Muscle of leg (tissue), 3 donors: ENCODE measurements at regions not wholly inside any gene's neighbourhood (a gene's known extent, or its start where the extent isn't known, plus 50 kb on each side); places are given as distances from the start of the nearest gene placed in this dataset.
A peak's percentile ranks its signal among the peaks of the same experiment; 100 is the strongest.

Source experiments
- DNase-seq: peaks from one replicate; pipeline ENCODE4 v3.0.0; 2013
- H3K27ac ChIP-seq: one replicate; pipeline ENCODE4 v1.5.1; 2013; ENCODE audit warnings: mild to moderate bottlenecking, low read length, control low read depth
- H3K27me3 ChIP-seq: one replicate; pipeline ENCODE4 v1.6.1; 2013; ENCODE audit warnings: low read length; ENCODE audit not compliant: control insufficient read depth, insufficient read depth
- H3K36me3 ChIP-seq: one replicate; pipeline ENCODE4 v1.6.1; 2013; ENCODE audit warnings: low read length; ENCODE audit not compliant: control insufficient read depth, insufficient read depth
- H3K4me1 ChIP-seq: one replicate; pipeline ENCODE4 v1.6.1; 2013; ENCODE audit warnings: low read length; ENCODE audit not compliant: control insufficient read depth, insufficient read depth
- H3K4me3 ChIP-seq: one replicate; pipeline ENCODE4 v1.5.1; 2013; ENCODE audit warnings: low read length, control low read depth
- H3K9me3 ChIP-seq: replicated peaks from 2 replicates; pipeline ENCODE4 v1.6.1; 2013; ENCODE audit warnings: low read depth, low read length; ENCODE audit not compliant: control insufficient read depth
- WGBS: methylation state at CpG from one replicate; pipeline ENCODE4 v1.1.5; 2013; ENCODE audit warnings: missing lambda C conversion rate; ENCODE audit not compliant: insufficient coverage; 5-methylcytosine and 5-hydroxymethylcytosine counted together

DNA sequence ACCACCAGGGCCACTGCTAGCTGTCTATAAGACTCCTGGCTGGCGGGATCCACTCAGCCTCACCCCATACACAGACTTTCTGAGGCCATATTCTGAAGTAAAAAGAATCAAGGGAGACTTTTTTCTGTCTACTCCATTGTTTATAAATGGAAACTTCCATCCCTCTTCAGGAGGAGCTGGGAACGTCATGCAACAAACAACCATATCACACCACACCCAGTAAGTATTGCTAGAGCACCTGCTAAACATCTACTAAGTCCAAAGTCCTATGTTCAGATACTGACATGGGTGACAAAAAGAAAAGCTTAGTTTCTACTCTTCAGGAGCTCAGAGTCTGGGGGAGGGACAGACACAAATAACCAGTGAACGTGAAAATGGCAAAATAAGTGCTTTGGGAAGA, 324.8 kb upstream of the ONECUT1 start:
- DNase-seq, result no peak
- H3K27me3 ChIP-seq, result no peaks in the 10 kb centered on the region
- no peaks in the 10 kb centered on the region for H3K4me1 ChIP-seq
- no peak overlapping the region for H3K27ac ChIP-seq
- H3K36me3 ChIP-seq, result no peaks in the 10 kb centered on the region
- no peaks in the 10 kb centered on the region for H3K9me3 ChIP-seq
- H3K4me3 ChIP-seq, result no peak overlapping the region
- 60% methylated on average over 1 of the region's 3 CpGs for WGBS

DNA sequence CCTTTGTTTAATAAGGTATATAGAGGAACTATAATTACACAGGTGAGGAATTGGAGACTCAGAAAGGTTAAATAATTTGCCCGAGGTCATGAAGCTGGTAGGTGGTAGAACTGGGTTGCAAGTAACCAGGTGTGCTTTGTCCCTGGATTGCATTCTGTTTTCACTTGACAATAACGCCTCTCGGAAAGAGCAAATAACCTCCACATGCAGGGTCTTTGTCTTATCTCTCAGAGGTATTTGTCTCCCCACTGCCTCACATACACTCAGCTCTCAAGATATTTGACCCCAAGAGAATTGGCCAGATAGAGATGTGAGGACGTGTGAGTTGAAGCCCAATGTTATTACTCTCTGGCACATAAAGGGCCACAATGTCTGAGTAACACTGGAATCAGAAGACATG, 320.9 kb upstream of the ONECUT1 start:
- Histone ChIP-seq H3K4me1 (no peaks in the 10 kb centered on the region), H3K9me3 (no peaks in the 10 kb centered on the region), H3K4me3 (no peak overlapping the region), H3K27me3 (no peaks in the 10 kb centered on the region), H3K36me3 (no peaks in the 10 kb centered on the region), H3K27ac (no peak overlapping the region)
- DNase-seq, result no peak
- WGBS, result no CpG with 5 or more reads among the region's 4 CpGs

- no peaks in the 10 kb centered on the region for H3K27me3 ChIP-seq
- no peak for DNase-seq
- H3K4me3 ChIP-seq, result no peak overlapping the region
- H3K4me1 ChIP-seq, result no peaks in the 10 kb centered on the region
- H3K9me3 ChIP-seq, result no peaks in the 10 kb centered on the region
- H3K36me3 ChIP-seq, result no peaks in the 10 kb centered on the region
- no peak overlapping the region for H3K27ac ChIP-seq
- WGBS, result 0% methylated on average over 1 of the region's 2 CpGs
These were observed 318.2 kb upstream of the ONECUT1 start for GRCh38 chr15:53108319-53108718.

DNA sequence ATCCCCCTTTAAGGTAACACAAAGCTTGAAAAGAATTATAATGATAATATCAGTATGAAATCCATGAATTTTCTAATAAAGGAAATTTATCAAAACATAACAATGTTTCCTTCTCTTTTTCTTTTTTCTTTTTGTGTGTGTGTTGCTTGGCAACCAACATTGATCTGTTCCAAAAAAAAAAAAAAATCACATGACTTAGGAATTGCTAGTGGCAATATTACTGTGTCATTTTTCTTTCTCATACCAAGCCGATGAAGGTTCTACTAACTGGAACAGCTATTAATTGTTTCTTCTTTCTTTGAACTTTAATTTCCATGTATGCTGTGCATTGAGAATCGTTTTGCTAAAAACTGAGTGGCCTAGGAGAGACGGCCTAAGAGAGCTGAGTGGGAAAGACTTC, 317.7 kb upstream of the ONECUT1 start:
- Histone ChIP-seq H3K4me3 (no peak overlapping the region), H3K27me3 (no peaks in the 10 kb centered on the region), H3K27ac (no peak overlapping the region), H3K9me3 (no peaks in the 10 kb centered on the region), H3K36me3 (no peaks in the 10 kb centered on the region), H3K4me1 (no peaks in the 10 kb centered on the region)
- no peak for DNase-seq
- no CpG with 5 or more reads among the region's 3 CpGs for WGBS

DNA sequence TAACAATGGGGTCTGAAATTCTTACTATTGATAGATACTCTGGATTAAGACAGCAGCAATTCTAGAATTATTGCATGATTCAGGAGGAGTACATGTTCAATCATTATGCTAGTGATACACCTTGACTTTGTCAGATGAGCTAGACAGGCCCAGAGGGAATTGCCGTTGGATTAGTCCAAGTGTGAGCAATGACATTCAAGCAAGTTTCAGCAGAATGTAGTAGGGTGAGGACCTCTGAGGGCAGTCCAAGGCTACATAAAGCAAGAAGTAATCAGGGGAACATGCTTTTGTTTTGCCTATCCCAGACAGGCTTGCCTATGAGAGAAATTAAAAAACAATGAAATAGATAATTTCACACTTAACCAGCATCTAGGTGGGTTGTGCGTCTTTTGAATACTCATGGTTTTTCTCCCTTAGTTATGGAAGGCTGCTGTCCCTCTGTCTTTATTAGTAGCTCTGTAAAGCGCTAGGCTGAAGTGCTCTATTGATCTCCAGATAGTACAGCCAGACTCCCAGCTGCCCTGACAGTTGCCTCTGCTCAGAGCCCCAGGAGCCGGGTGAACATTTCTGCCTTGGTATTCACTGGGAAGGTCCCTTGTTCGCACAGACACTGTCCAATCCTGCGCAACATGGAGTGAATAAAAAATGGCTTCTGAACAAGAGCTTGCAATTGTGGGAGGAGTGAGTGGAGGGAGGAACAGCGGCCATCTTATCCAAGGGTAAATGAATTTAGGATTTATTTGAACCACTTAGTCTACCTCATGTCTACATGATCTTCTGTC, 316.6 kb upstream of the ONECUT1 start:
- no peak overlapping the region for H3K4me3 ChIP-seq
- 80% methylated on average over 4 of the region's 7 CpGs for WGBS

DNA sequence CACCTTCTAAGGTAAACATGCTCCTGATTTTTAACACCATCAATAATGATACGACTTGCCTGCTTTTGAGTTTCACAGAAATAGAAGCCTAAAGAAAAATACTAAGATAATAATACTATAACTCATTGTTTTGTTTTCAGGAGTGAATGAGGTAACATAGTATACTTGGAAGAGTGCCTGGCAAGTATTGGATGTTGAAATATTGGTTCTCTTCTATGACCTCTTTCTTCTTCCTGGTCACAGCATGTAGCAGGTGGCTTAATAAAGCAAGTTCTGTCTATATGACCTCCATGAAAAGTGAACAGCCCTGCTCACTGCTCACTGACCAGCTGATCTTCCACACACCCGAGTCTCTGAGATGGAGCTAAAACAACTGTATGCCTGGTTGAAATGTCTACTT, 312.3 kb upstream of the ONECUT1 start:
- H3K9me3 ChIP-seq, result no peaks in the 10 kb centered on the region
- no peak overlapping the region for H3K27ac ChIP-seq
- DNase-seq, result no peak
- no peaks in the 10 kb centered on the region for H3K4me1 ChIP-seq
- no peaks in the 10 kb centered on the region for H3K36me3 ChIP-seq
- no peaks in the 10 kb centered on the region for H3K27me3 ChIP-seq
- H3K4me3 ChIP-seq, result no peak overlapping the region
- WGBS, result 60% methylated on average over 1 of the region's 2 CpGs

More for the DNA sequence above, 316.6 kb upstream of the ONECUT1 start:
- no peak for DNase-seq
- no peaks in the 10 kb centered on the region for H3K27me3 ChIP-seq
- no peak overlapping the region for H3K27ac ChIP-seq
- no peaks in the 10 kb centered on the region for H3K36me3 ChIP-seq
- H3K9me3 ChIP-seq, result no peaks in the 10 kb centered on the region
- H3K4me1 ChIP-seq, result no peaks in the 10 kb centered on the region

GRCh38 chr15:53080484-53080883, 290.3 kb upstream of the ONECUT1 start:
- Histone ChIP-seq H3K36me3 (no peaks in the 10 kb centered on the region), H3K4me3 (no peak overlapping the region), H3K9me3 (no peaks in the 10 kb centered on the region), H3K27me3 (no peaks in the 10 kb centered on the region), H3K4me1 (no peaks in the 10 kb centered on the region), H3K27ac (no peak overlapping the region)
- DNase-seq, result no peak
- WGBS, result 38% methylated on average over 2 of the region's 3 CpGs

- WGBS, result 20% methylated on average over 1 of the region's 3 CpGs
These were observed 284.1 kb upstream of the ONECUT1 start for GRCh38 chr15:53074221-53074620.

GRCh38 chr15:53072077-53072476, 281.9 kb upstream of the ONECUT1 start:
- no peak overlapping the region for H3K4me3 ChIP-seq
- no peaks in the 10 kb centered on the region for H3K36me3 ChIP-seq
- H3K4me1 ChIP-seq, result no peaks in the 10 kb centered on the region
- no peak overlapping the region for H3K27ac ChIP-seq
- WGBS, result 0% methylated on average over 3 of the region's 3 CpGs
- H3K9me3 ChIP-seq, result no peaks in the 10 kb centered on the region
- peak; percentile 38 for DNase-seq
- no peaks in the 10 kb centered on the region for H3K27me3 ChIP-seq

More at GRCh38 chr15:53074221-53074620, 284.1 kb upstream of the ONECUT1 start:
- Histone ChIP-seq H3K4me3 (no peak overlapping the region), H3K27ac (no peak overlapping the region), H3K36me3 (no peaks in the 10 kb centered on the region), H3K4me1 (no peaks in the 10 kb centered on the region), H3K9me3 (no peaks in the 10 kb centered on the region), H3K27me3 (no peaks in the 10 kb centered on the region)
- no peak for DNase-seq

- no peaks in the 10 kb centered on the region for H3K4me1 ChIP-seq
- no peaks in the 10 kb centered on the region for H3K36me3 ChIP-seq
- DNase-seq, result no peak
- H3K9me3 ChIP-seq, result no peaks in the 10 kb centered on the region
- H3K4me3 ChIP-seq, result no peak overlapping the region
- 73% methylated on average over 3 of the region's 4 CpGs for WGBS
- H3K27me3 ChIP-seq, result no peaks in the 10 kb centered on the region
- no peak overlapping the region for H3K27ac ChIP-seq
These were observed 278.5 kb upstream of the ONECUT1 start for GRCh38 chr15:53068636-53069035.
